D341Med (cell line): ENCODE measurements at regions not wholly inside any gene's neighbourhood (a gene's known extent, or its start where the extent isn't known, plus 50 kb on each side); places are given as distances from the start of the nearest gene placed in this dataset.
A peak's percentile ranks its signal among the peaks of the same experiment; 100 is the strongest.

Experiments
- DNase-seq: peaks from one replicate; pipeline ENCODE4 v3.0.0; 2012; ENCODE audit warnings: low spot score

DNA sequence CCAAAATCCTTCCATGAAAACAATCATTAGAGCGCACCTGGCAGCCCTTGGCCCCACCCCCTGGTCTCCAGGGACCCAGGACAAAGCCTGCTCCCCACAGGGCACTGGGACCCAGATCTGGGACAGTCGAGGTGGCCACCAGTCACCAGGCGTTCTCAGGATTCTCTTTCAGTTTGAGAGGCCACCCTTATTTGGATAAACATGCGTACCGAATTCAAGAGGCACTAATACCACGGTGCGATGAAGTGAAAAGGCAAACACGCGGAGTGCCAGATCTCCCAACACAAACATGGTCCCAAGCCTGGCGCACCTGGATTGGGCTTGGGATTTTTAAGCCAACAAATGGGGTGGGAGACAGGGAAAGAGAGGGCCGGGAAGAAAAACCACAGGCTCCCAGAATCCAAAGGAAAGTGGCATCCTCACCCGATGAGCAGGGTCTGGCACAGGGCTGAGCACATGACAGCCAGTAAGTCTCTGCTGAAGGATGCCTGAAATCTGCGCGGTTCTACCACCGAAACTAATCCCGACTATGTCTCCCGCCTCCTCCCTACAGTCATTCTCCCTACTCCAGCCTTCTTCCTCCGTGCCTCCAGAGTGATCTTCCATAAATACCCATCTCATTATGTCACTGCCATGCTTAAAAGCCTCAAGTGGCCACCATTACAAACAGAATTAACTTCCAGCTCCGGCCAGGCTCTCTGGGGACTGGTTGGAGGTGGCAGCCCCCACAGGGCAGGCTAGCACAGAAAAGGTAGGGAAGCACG, 60.9 kb upstream of the KLHL29 start:
- no peak for DNase-seq

DNA sequence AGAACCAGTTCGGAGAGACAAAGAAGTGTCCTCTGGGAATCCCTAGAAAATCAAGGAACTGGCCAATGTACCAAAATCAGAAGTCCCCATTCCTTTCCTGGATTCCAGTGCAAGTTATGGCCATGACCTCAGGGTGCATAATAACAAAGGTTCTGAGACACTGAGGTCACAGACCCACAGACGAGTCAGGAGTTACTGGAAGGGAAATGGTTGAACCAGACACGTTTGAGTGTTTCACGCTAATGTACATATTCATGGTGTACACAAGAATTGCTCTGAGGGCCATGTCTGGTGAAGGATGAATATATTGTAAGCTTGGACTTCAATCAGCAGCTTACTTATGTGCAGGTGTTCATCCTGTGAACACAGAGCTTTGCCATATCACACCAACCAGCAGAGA, 58.6 kb upstream of the KLHL29 start:
- DNase-seq: no peak

DNA sequence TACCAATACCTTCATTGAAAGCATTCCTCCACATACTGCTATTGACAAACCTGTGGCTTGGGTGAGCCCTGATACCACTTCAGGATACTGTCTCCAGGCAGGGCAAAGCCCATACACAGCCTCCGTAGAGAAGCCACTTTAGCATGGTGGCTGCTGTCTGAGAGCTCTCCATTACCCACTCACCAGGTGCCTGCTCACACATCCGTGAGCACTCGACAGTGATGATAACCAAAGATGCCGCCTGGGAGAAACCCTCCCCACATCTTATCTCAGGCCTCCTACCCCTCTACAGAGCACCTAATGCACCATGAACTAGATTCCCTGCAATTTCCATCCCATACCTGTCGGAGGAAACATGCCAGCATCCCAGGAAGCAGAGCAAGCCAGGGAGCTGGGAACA, 57.6 kb upstream of the KLHL29 start:
- no peak for DNase-seq

DNA sequence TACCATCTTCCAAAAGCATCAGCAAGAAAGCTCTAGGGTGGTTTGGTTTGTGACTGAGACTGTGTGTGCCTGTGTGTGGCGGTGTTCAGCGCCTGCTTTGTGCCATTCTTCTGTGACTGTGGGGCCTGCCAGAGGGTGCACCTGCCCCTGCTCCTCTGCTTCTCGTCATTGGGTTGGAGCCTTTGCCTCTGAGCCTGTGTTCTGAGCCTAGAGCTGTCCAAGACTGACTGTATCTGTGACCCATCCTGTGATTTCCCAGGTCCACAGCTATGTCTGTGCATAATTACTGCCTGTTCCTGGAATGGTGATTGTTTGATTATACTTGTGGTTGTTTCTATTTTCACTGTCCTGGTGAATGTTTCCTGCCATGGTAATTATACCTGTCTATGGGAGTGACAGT, 57.1 kb upstream of the KLHL29 start:
- DNase-seq: no peak

DNA sequence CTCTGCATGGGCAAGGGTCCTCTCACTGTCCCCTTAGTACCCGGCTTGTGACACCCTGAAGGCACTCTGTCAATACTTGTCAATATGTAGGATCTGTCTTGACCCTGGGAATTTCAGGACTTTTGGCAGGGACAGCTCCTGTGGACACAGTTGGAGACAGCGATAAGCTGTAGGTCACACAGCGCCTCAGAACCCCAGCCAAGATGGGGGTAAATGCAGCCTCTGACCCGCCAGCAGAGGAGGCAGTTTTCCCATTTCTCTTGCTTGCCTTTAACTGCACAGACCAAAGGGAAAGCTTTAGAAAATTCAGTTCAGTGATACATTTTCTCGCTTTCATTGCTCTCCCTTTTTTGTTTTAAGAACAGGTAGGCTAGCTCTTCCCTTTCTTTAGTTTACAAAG, 54.8 kb upstream of the KLHL29 start:
- DNase-seq: peak; percentile 43
